ENCODE measurements at regions not wholly inside any gene's neighbourhood (a gene's known extent, or its start where the extent isn't known, plus 50 kb on each side); places are given as distances from the start of the nearest gene placed in this dataset.

GRCh38 chr2:198328454-198328853 lies 524.1 kb downstream of the PLCL1 start:
- no CpG with 5 or more reads among the region's 2 CpGs for WGBS (ENCODE audit: insufficient coverage)
- no peak overlapping the region for H3K4me3 ChIP-seq (ENCODE audit: control insufficient read depth in 1 of 7, extremely low read depth in 1 of 7, insufficient read depth in 4 of 7, low read depth in 2 of 7, low read length in 6 of 7)
- no peak for DNase-seq
- no peaks in the 10 kb centered on the region for H3K9me3 ChIP-seq (ENCODE audit: control extremely low read depth in 1 of 5, control insufficient read depth in 4 of 5, insufficient read depth in 2 of 5, low read depth in 1 of 5, low read length in 4 of 5)
- ChIA-PET POLR2A (no interaction called here), CTCF (interaction anchor here (0.6 to 0.8 kb wide), 2 partner anchors 15 to 61 kb away, joined by 3 read pairs; no protein-coding TSS in a partner anchor)
- H3K27ac ChIP-seq (ENCODE audit: insufficient read depth in 1 of 2, low read depth in 1 of 2, low read length in 2 of 2, poor library complexity in 1 of 2, severe bottlenecking in 2 of 2), result no peak overlapping the region
- H3K36me3 ChIP-seq (ENCODE audit: control insufficient read depth in 4 of 4, insufficient read depth in 4 of 4, low read length in 3 of 4), result no peaks in the 10 kb centered on the region
- peaks cover 5 to 37% (median 21%) of the 10 kb centered on the region in 5 experiments for H3K27me3 ChIP-seq (replicated peaks in 2 of 5; ENCODE audit: control insufficient read depth in 4 of 5, insufficient read depth in 5 of 5, low read length in 4 of 5)
- peaks cover 13 to 22% (median 15%) of the 10 kb centered on the region in 4 experiments for H3K4me1 ChIP-seq (ENCODE audit: control extremely low read depth in 1 of 4, control insufficient read depth in 4 of 4, insufficient read depth in 4 of 4, low read length in 3 of 4)

- ChIA-PET CTCF (no interaction called here), POLR2A (no interaction called here)
- DNase-seq, result peak in 2 of 3 donors; percentile 54 to 67
- Histone ChIP-seq H3K4me3 (ENCODE audit: control insufficient read depth in 1 of 7, extremely low read depth in 1 of 7, insufficient read depth in 4 of 7, low read depth in 2 of 7, low read length in 6 of 7) (no peak overlapping the region), H3K9me3 (ENCODE audit: control extremely low read depth in 1 of 5, control insufficient read depth in 4 of 5, insufficient read depth in 2 of 5, low read depth in 1 of 5, low read length in 4 of 5) (no peaks in the 10 kb centered on the region), H3K4me1 (ENCODE audit: control extremely low read depth in 1 of 4, control insufficient read depth in 4 of 4, insufficient read depth in 4 of 4, low read length in 3 of 4) (peaks cover 13 to 22% (median 15%) of the 10 kb centered on the region in 4 experiments), H3K36me3 (ENCODE audit: control insufficient read depth in 4 of 4, insufficient read depth in 4 of 4, low read length in 3 of 4) (no peaks in the 10 kb centered on the region), H3K27ac (ENCODE audit: insufficient read depth in 1 of 2, low read depth in 1 of 2, low read length in 2 of 2, poor library complexity in 1 of 2, severe bottlenecking in 2 of 2) (no peak overlapping the region), H3K27me3 (replicated peaks in 2 of 5; ENCODE audit: control insufficient read depth in 4 of 5, insufficient read depth in 5 of 5, low read length in 4 of 5) (peaks cover 3 to 33% (median 21%) of the 10 kb centered on the region in 5 experiments)
- WGBS (ENCODE audit: insufficient coverage), result 92% methylated on average over 3 of the region's 4 CpGs
Measured at GRCh38 chr2:198327526-198327925, 523.1 kb downstream of the PLCL1 start.

- ChIA-PET CTCF (interaction anchor here (1.0 to 1.4 kb wide), 2 partner anchors 11 to 13 kb away, joined by 3 to 5 read pairs; no protein-coding TSS in a partner anchor), POLR2A (no interaction called here)
- no peaks in the 10 kb centered on the region for H3K9me3 ChIP-seq (ENCODE audit: control extremely low read depth in 1 of 5, control insufficient read depth in 4 of 5, insufficient read depth in 2 of 5, low read depth in 1 of 5, low read length in 4 of 5)
Measured at GRCh38 chr2:198326431-198326830, 522.0 kb downstream of the PLCL1 start.

GRCh38 chr2:198325359-198325758 lies 521.0 kb downstream of the PLCL1 start:
- Histone ChIP-seq H3K9me3 (ENCODE audit: control extremely low read depth in 1 of 5, control insufficient read depth in 4 of 5, insufficient read depth in 2 of 5, low read depth in 1 of 5, low read length in 4 of 5) (no peaks in the 10 kb centered on the region), H3K36me3 (ENCODE audit: control insufficient read depth in 4 of 4, insufficient read depth in 4 of 4, low read length in 3 of 4) (no peaks in the 10 kb centered on the region), H3K4me3 (ENCODE audit: control insufficient read depth in 1 of 7, extremely low read depth in 1 of 7, insufficient read depth in 4 of 7, low read depth in 2 of 7, low read length in 6 of 7) (no peak overlapping the region), H3K27ac (ENCODE audit: insufficient read depth in 1 of 2, low read depth in 1 of 2, low read length in 2 of 2, poor library complexity in 1 of 2, severe bottlenecking in 2 of 2) (no peak overlapping the region), H3K27me3 (replicated peaks in 2 of 5; ENCODE audit: control insufficient read depth in 4 of 5, insufficient read depth in 5 of 5, low read length in 4 of 5) (peaks cover 5 to 49% (median 31%) of the 10 kb centered on the region in 5 experiments), H3K4me1 (ENCODE audit: control extremely low read depth in 1 of 4, control insufficient read depth in 4 of 4, insufficient read depth in 4 of 4, low read length in 3 of 4) (peaks cover 13 to 22% (median 15%) of the 10 kb centered on the region in 4 experiments)
- POLR2A ChIA-PET, result no interaction called here
- CTCF ChIA-PET, result no interaction called here
- 100% methylated on average over 1 of the region's 2 CpGs for WGBS (ENCODE audit: insufficient coverage)
- DNase-seq, result peak in 1 of 3 donors; percentile 27

More at GRCh38 chr2:198326431-198326830, 522.0 kb downstream of the PLCL1 start:
- peak; percentile 63 to 91 (median 86) for DNase-seq
- Histone ChIP-seq H3K36me3 (ENCODE audit: control insufficient read depth in 4 of 4, insufficient read depth in 4 of 4, low read length in 3 of 4) (no peaks in the 10 kb centered on the region), H3K27me3 (replicated peaks in 2 of 5; ENCODE audit: control insufficient read depth in 4 of 5, insufficient read depth in 5 of 5, low read length in 4 of 5) (peaks cover 5 to 40% (median 27%) of the 10 kb centered on the region in 5 experiments), H3K4me1 (ENCODE audit: control extremely low read depth in 1 of 4, control insufficient read depth in 4 of 4, insufficient read depth in 4 of 4, low read length in 3 of 4) (peaks cover 13 to 22% (median 15%) of the 10 kb centered on the region in 4 experiments), H3K27ac (ENCODE audit: insufficient read depth in 1 of 2, low read depth in 1 of 2, low read length in 2 of 2, poor library complexity in 1 of 2, severe bottlenecking in 2 of 2) (no peak overlapping the region), H3K4me3 (ENCODE audit: control insufficient read depth in 1 of 7, extremely low read depth in 1 of 7, insufficient read depth in 4 of 7, low read depth in 2 of 7, low read length in 6 of 7) (no peak overlapping the region)
- no CpG with 5 or more reads among the region's 1 CpG for WGBS (ENCODE audit: insufficient coverage)

- ChIA-PET POLR2A (interaction anchor here (0.6 kb wide), 1 partner anchor 1055 kb away, joined by 3 read pairs; no protein-coding TSS in a partner anchor), CTCF (interaction anchor here (0.8 to 1.1 kb wide), 3 partner anchors 11 to 1165 kb away, joined by 3 to 4 read pairs (median 3); no protein-coding TSS in a partner anchor)
- Histone ChIP-seq H3K27ac (ENCODE audit: insufficient read depth in 1 of 2, low read depth in 1 of 2, low read length in 2 of 2, poor library complexity in 1 of 2, severe bottlenecking in 2 of 2) (no peak overlapping the region), H3K4me3 (ENCODE audit: control insufficient read depth in 1 of 7, extremely low read depth in 1 of 7, insufficient read depth in 4 of 7, low read depth in 2 of 7, low read length in 6 of 7) (no peak overlapping the region), H3K27me3 (replicated peaks in 2 of 5; ENCODE audit: control insufficient read depth in 4 of 5, insufficient read depth in 5 of 5, low read length in 4 of 5) (peaks cover 5 to 58% (median 38%) of the 10 kb centered on the region in 5 experiments), H3K36me3 (ENCODE audit: control insufficient read depth in 4 of 4, insufficient read depth in 4 of 4, low read length in 3 of 4) (no peaks in the 10 kb centered on the region), H3K4me1 (ENCODE audit: control extremely low read depth in 1 of 4, control insufficient read depth in 4 of 4, insufficient read depth in 4 of 4, low read length in 3 of 4) (peaks cover 13 to 22% (median 15%) of the 10 kb centered on the region in 4 experiments), H3K9me3 (ENCODE audit: control extremely low read depth in 1 of 5, control insufficient read depth in 4 of 5, insufficient read depth in 2 of 5, low read depth in 1 of 5, low read length in 4 of 5) (no peaks in the 10 kb centered on the region)
- no peak for DNase-seq
- whole genome bisulfite sequencing (ENCODE audit: insufficient coverage), result 83% methylated on average over 1 of the region's 4 CpGs
Measured at GRCh38 chr2:198324071-198324470, 519.7 kb downstream of the PLCL1 start.

- no peak overlapping the region for H3K4me3 ChIP-seq (ENCODE audit: control insufficient read depth in 1 of 7, extremely low read depth in 1 of 7, insufficient read depth in 4 of 7, low read depth in 2 of 7, low read length in 6 of 7)
- POLR2A ChIA-PET, result no interaction called here
- CTCF ChIA-PET, result interaction anchor here (1.0 to 1.5 kb wide), 2 partner anchors 9 to 13 kb away, joined by 3 to 7 read pairs; no protein-coding TSS in a partner anchor
Measured at GRCh38 chr2:198322275-198322674, 517.9 kb downstream of the PLCL1 start.

GRCh38 chr2:198321522-198322088 lies 517.2 kb downstream of the PLCL1 start:
- CTCF ChIA-PET, result interaction anchor here (0.9 to 1.7 kb wide), 5 partner anchors 8 to 42 kb away, joined by 3 to 7 read pairs (median 3); no protein-coding TSS in a partner anchor

More at GRCh38 chr2:198322275-198322674, 517.9 kb downstream of the PLCL1 start:
- Histone ChIP-seq H3K27me3 (replicated peaks in 2 of 5; ENCODE audit: control insufficient read depth in 4 of 5, insufficient read depth in 5 of 5, low read length in 4 of 5) (peaks cover 5 to 73% (median 40%) of the 10 kb centered on the region in 5 experiments), H3K4me1 (ENCODE audit: control extremely low read depth in 1 of 4, control insufficient read depth in 4 of 4, insufficient read depth in 4 of 4, low read length in 3 of 4) (peaks cover 11 to 16% (median 14%) of the 10 kb centered on the region in 4 experiments), H3K27ac (ENCODE audit: insufficient read depth in 1 of 2, low read depth in 1 of 2, low read length in 2 of 2, poor library complexity in 1 of 2, severe bottlenecking in 2 of 2) (no peak overlapping the region), H3K36me3 (ENCODE audit: control insufficient read depth in 4 of 4, insufficient read depth in 4 of 4, low read length in 3 of 4) (no peaks in the 10 kb centered on the region), H3K9me3 (ENCODE audit: control extremely low read depth in 1 of 5, control insufficient read depth in 4 of 5, insufficient read depth in 2 of 5, low read depth in 1 of 5, low read length in 4 of 5) (no peaks in the 10 kb centered on the region)
- 94% methylated on average over 2 of the region's 8 CpGs for WGBS (ENCODE audit: insufficient coverage)
- peak; percentile 12 to 26 (median 25) for DNase-seq

More at GRCh38 chr2:198321522-198322088, 517.2 kb downstream of the PLCL1 start:
- H3K36me3 ChIP-seq (ENCODE audit: control insufficient read depth in 4 of 4, insufficient read depth in 4 of 4, low read length in 3 of 4), result no peaks in the 10 kb centered on the region
- no peak for DNase-seq
- no peaks in the 10 kb centered on the region for H3K9me3 ChIP-seq (ENCODE audit: control extremely low read depth in 1 of 5, control insufficient read depth in 4 of 5, insufficient read depth in 2 of 5, low read depth in 1 of 5, low read length in 4 of 5)
- H3K4me1 ChIP-seq (ENCODE audit: control extremely low read depth in 1 of 4, control insufficient read depth in 4 of 4, insufficient read depth in 4 of 4, low read length in 3 of 4), result peaks cover 8 to 11% (median 9%) of the 10 kb centered on the region in 4 experiments
- 94% methylated on average over 3 of the region's 4 CpGs for WGBS (ENCODE audit: insufficient coverage)
- POLR2A ChIA-PET, result no interaction called here
- H3K27me3 ChIP-seq (replicated peaks in 2 of 5; ENCODE audit: control insufficient read depth in 4 of 5, insufficient read depth in 5 of 5, low read length in 4 of 5), result peaks cover 5 to 80% (median 41%) of the 10 kb centered on the region in 5 experiments
- no peak overlapping the region for H3K27ac ChIP-seq (ENCODE audit: insufficient read depth in 1 of 2, low read depth in 1 of 2, low read length in 2 of 2, poor library complexity in 1 of 2, severe bottlenecking in 2 of 2)
- no peak overlapping the region for H3K4me3 ChIP-seq (ENCODE audit: control insufficient read depth in 1 of 7, extremely low read depth in 1 of 7, insufficient read depth in 4 of 7, low read depth in 2 of 7, low read length in 6 of 7)

Measured in common myeloid progenitor, CD34-positive (primary cell).